ENCODE measurements at regions not wholly inside any gene's neighbourhood (a gene's known extent, or its start where the extent isn't known, plus 50 kb on each side); places are given as distances from the start of the nearest gene placed in this dataset.

GRCh38 chr11:113572136-113572735 lies 97.0 kb upstream of the DRD2 start:
- TF ChIP-seq POLR2AphosphoS5 (IDR thresholded peaks at IDR 0.05) (no peak), CTCF (IDR thresholded peaks at IDR 0.05) (no peak)

Measured in upper lobe of left lung (tissue), 4 donors.